GM19238 (cell line): ENCODE measurements at regions not wholly inside any gene's neighbourhood (a gene's known extent, or its start where the extent isn't known, plus 50 kb on each side); places are given as distances from the start of the nearest gene placed in this dataset.

ENCODE experiments used
- DNase-seq: peaks from one replicate; pipeline ENCODE4 v3.0.0; 2011; ENCODE audit warnings: low spot score; ENCODE audit not compliant: insufficient read length

DNA sequence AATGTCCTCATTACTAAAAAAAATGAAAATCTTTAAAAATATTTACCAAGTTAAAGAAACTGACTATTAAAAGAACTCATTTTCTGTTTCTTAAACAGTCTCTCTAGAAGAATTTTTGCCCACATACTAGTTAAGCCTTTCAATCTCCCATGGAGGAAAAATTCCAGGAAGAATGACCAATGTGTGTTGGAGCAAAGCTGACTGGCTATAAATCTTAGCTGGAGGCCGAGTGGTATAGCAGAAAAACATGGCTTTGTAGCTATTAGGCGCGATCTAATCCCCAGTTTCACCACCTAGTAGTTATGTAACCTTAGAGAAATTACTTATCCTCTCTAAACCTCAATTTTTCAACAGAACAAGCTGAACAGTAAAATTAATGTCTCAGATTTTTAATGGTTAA is 135.5 kb upstream of the PRLR start:
- no peak for DNase-seq

GRCh38 chr5:35364350-35364749 is 134.1 kb upstream of the PRLR start:
- DNase-seq: no peak

- no peak for DNase-seq
These were observed 133.2 kb upstream of the PRLR start for GRCh38 chr5:35363387-35363965.

DNA sequence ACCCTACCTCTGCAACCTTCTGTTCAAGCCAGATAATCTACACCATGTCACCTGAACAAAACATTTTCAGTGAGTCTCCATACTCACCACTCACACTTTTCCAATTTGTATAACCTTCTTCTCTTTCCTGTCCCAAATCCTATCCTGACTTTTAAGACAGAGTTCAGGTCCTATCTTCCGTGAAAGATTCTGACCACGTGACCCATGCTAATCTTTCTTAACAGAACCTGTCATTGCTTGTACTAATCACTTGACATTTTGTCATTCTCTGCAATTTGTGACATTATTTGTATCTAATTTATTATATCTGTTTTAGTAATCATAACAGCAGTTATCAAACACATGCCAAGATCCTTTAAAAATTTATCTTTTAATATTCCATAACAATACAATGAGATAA is 132.5 kb upstream of the PRLR start:
- no peak for DNase-seq

DNA sequence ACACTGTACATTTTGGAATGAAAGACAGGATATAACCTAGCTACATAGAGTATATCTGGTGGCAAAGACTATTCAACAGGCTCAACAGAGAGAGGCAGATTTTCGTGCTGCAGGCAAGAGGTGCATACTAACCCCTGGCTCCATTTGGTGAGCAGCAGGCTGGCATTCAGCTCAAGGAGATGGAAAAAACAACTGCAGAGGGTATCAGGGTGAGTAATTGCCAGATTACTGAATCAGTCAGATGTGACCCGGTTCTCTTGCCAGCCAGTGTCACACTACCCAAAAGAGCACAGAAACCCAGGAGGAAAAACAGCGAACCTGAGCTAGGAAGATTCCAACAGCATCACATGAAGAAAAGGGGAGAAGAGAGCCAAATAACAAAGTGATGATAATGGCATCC is 130.4 kb upstream of the PRLR start:
- DNase-seq: no peak

GRCh38 chr5:35359859-35360258 is 129.6 kb upstream of the PRLR start:
- no peak for DNase-seq

DNA sequence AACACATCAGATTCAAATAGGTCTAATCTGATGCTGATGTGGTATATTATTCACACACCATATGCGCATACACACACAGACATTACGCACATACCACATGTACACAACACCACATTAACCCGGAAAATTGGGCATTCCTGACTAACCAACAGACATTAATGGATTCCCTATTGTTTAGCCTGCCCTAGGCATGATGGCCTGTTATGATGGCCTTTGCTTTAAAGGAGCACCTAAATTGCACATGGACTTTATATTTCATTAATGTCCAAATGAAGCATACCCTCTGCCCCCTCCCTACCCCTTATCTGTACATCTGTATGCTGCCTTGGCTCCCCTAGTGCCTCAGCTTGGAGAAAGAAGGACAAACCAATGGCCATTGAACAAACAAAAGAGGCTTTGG is 127.7 kb upstream of the PRLR start:
- no peak for DNase-seq

- DNase-seq: no peak
These were observed 126.4 kb upstream of the PRLR start for GRCh38 chr5:35356725-35357124.

- no peak for DNase-seq
These were observed 124.5 kb upstream of the PRLR start for GRCh38 chr5:35354751-35355150.

DNA sequence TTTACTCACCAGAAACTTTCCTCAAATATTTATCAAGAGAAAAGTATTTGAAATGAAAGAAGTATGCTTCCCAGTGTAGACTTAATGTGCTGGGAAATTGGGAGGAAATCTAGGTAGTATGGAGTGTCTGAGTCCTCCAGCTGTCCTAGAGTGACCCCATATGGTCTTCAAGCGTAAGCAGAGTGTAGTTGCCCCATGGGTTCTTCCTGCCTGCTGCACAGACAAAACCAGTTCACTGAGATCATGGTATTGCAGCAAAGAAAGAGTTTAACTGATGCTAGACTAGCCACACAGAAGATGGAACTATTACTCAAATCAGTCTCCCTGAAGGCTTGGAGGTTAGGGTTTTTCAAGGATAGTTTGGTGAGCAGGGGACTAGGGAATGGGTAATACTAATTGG is 114.9 kb upstream of the PRLR start:
- DNase-seq: no peak

GRCh38 chr5:35342664-35343063 is 112.4 kb upstream of the PRLR start:
- no peak for DNase-seq

- DNase-seq: no peak
These were observed 110.9 kb upstream of the PRLR start for GRCh38 chr5:35341189-35341588.

GRCh38 chr5:35339616-35340100 is 109.4 kb upstream of the PRLR start:
- no peak for DNase-seq

GRCh38 chr5:35339006-35339405 is 108.7 kb upstream of the PRLR start:
- no peak for DNase-seq

- DNase-seq: no peak
These were observed 107.8 kb upstream of the PRLR start for GRCh38 chr5:35338157-35338453.

GRCh38 chr5:35337340-35338156 is 107.3 kb upstream of the PRLR start:
- DNase-seq: no peak

DNA sequence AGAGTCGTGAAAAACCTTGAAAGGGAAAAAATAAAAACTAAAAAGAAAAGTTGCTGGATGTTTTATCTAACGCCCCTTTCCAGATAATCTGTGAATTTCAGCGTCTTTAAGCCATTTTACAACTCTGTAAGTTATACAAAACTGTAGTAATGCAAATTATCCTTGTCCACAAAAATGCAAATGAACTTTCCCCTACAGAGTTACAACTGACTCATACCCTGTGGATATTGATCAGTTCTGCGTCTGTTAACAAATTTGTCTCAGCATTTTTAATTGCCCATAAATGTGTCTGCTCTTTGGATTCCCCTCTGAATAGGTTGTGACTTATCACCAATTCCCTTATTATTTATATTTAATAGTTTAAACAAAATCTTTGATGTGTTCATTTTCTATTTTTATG is 105.9 kb upstream of the PRLR start:
- no peak for DNase-seq

DNA sequence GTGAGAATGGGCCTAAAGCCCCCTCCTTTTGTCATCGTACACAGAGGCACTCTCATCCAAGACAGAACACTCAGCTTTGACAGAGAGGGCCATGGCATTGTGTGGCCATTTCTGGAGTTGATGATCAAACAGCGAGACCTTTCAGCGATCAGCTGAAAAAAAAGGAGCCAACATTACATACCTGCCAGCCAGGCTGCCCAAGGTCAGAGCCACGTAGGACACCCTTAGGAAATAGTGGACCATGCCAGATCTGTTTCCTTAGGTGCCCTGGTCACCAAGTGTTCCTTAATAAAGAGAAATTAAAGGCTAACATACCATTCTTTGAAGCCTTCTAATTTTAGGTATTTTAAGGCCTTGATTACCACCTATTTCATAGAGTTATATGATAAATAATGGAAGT is 105.5 kb upstream of the PRLR start:
- DNase-seq: no peak

- no peak for DNase-seq
These were observed 103.1 kb upstream of the PRLR start for GRCh38 chr5:35333366-35333765.

GRCh38 chr5:35331956-35332950 is 102.0 kb upstream of the PRLR start:
- no peak for DNase-seq

DNA sequence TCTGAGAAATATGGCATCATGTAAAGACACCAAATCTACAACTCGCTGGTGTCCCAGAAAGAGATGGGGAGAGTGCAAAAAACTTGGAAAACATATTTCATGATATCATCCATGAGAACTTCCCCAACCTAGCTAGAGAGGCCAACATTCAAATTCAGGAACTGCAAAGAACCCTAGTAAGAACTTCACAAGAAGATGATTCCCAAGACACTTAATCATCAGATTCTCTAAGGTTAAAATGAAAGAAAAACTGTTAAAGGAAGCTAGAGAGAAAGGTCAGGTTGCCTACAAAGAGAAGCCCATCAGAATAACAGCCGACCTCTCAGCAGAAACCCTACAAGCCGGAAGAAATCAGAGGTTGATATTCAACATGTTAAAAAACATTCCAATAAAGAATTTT is 95.5 kb upstream of the PRLR start:
- DNase-seq: no peak

- DNase-seq: no peak
These were observed 94.4 kb upstream of the PRLR start for GRCh38 chr5:35324679-35325078.
